22Rv1 (cell line): ENCODE measurements at regions not wholly inside any gene's neighbourhood (a gene's known extent, or its start where the extent isn't known, plus 50 kb on each side); places are given as distances from the start of the nearest gene placed in this dataset.

Source experiments
- CTCF ChIP-seq: fragments of 450-650 bp; IDR thresholded peaks from 2 replicates; pipeline ENCODE4 v1.5.1; 2017; ENCODE audit warnings: mild to moderate bottlenecking
- ZFX ChIP-seq: fragments of 450-650 bp; IDR thresholded peaks from 2 replicates; pipeline ENCODE4 v1.6.1; 2017; ENCODE audit warnings: antibody characterized with exemption, borderline replicate concordance

DNA sequence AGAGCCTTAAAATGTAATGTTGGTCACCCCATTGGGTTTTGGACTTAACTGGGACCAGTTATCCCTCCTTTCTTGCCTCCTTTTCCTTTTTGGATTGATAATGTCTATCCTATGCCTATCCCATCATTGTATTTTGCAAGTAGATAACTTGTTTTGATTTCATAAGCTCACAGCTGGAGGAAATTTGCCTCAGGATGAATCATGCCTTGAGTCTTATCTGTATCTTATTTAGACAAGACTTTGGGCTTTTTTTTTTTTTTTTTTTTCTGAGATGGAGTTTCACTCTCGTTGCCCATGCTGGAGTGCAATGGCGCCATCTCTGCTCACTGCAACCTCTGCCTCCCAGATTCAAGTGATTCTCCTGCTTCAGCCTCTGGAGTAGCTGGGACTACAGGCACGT, 443.3 kb downstream of the DNAH5 start:
- TF ChIP-seq CTCF (no peak; the same call in 1 of the 2 replicates), ZFX (no peak)
